DOHH2 (cell line): ENCODE measurements at regions not wholly inside any gene's neighbourhood (a gene's known extent, or its start where the extent isn't known, plus 50 kb on each side); places are given as distances from the start of the nearest gene placed in this dataset.

Experiments used
- EZH2phosphoT487 ChIP-seq: fragments of 200-600 bp; sonication (generic); IDR thresholded peaks from 2 replicates; pipeline ENCODE4 v1.6.1; 2017; ENCODE audit warnings: borderline replicate concordance, mild to moderate bottlenecking, antibody characterized with exemption, low read length, moderate library complexity, mixed read lengths
- TF ChIP-seq, protein P1 (sequence below): fragments of 200-600 bp; sonication (generic); IDR thresholded peaks from one replicate; pipeline ENCODE4 v1.5.1; 2014; ENCODE audit warnings: antibody characterized with exemption, mild to moderate bottlenecking, low read depth, low read length; ENCODE audit not compliant: poor library complexity, severe bottlenecking

GRCh38 chr1:106699433-106699832 is 357.0 kb upstream of the PRMT6 start:
- TF ChIP-seq, protein P1, sequence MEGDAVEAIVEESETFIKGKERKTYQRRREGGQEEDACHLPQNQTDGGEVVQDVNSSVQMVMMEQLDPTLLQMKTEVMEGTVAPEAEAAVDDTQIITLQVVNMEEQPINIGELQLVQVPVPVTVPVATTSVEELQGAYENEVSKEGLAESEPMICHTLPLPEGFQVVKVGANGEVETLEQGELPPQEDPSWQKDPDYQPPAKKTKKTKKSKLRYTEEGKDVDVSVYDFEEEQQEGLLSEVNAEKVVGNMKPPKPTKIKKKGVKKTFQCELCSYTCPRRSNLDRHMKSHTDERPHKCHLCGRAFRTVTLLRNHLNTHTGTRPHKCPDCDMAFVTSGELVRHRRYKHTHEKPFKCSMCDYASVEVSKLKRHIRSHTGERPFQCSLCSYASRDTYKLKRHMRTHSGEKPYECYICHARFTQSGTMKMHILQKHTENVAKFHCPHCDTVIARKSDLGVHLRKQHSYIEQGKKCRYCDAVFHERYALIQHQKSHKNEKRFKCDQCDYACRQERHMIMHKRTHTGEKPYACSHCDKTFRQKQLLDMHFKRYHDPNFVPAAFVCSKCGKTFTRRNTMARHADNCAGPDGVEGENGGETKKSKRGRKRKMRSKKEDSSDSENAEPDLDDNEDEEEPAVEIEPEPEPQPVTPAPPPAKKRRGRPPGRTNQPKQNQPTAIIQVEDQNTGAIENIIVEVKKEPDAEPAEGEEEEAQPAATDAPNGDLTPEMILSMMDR, result no peak
- no peak for TF ChIP-seq EZH2phosphoT487
